HG02759 (cell line): ENCODE measurements at regions not wholly inside any gene's neighbourhood (a gene's known extent, or its start where the extent isn't known, plus 50 kb on each side); places are given as distances from the start of the nearest gene placed in this dataset.

Experiments
- ATAC-seq: cut with Tn5 transposase; IDR thresholded peaks from one replicate; pipeline ENCODE4 v1.9.1; 2021; ENCODE audit warnings: mild to moderate bottlenecking, moderate library complexity; ENCODE audit not compliant: unreplicated experiment

DNA sequence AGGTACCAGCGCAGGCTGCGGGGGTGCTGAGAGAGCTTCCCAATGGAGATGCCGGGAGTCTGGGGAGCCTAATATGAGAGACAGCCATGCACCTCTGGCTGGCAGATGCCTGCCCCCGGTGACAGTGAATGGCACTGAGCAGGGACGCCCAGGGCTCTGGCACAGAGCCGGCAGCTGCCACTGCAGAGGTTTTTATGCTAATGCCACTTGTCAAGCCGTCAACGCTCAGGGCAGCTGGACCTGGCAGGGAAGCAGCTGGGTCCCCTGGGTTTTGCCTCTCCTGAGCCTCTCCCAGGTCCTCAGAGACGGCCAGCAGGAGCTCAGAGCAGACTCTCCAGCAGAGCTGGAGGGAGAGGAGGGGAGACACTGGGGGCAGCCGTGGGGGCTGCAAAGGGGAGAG lies 573.6 kb downstream of the BUD13 start:
- ATAC-seq = no peak

DNA sequence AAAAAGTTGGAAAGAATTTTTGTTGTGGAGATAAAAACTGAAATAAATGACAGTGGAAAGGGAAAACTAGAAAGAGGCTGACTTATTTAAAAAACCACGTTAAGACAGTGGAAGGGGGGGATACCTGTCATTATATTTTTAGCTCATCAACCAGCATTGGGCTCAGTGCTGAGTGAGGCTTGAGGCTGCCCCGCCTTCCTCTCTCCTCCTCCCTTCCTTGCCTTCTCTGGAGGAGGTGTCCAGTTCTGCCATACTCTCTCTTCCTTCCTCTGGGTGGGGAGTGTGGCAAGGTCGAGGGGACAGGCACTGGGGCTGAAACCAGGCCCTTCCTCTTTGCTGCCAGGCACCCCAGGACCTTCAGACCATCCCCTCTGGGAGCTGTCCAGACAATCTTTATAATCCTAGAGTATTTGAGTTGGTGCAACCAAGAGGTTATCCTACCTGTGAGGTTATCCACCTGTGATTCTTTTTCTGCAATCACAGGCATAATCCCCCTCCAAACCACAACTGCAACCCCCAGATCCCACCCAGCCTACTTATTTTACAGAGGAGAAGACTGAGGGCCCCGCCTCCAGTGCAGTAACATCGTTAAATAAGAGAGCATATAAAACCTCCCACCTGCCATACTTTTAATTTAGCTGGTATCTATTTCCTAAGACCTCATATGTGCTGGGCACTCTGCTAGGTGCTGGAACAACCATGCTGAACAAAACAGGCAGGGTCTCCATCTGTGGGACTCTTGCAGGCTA lies 578.5 kb downstream of the BUD13 start:
- ATAC-seq = no peak

GRCh38 chr11:116193321-116194131 lies 579.3 kb downstream of the BUD13 start:
- no peak for ATAC-seq

DNA sequence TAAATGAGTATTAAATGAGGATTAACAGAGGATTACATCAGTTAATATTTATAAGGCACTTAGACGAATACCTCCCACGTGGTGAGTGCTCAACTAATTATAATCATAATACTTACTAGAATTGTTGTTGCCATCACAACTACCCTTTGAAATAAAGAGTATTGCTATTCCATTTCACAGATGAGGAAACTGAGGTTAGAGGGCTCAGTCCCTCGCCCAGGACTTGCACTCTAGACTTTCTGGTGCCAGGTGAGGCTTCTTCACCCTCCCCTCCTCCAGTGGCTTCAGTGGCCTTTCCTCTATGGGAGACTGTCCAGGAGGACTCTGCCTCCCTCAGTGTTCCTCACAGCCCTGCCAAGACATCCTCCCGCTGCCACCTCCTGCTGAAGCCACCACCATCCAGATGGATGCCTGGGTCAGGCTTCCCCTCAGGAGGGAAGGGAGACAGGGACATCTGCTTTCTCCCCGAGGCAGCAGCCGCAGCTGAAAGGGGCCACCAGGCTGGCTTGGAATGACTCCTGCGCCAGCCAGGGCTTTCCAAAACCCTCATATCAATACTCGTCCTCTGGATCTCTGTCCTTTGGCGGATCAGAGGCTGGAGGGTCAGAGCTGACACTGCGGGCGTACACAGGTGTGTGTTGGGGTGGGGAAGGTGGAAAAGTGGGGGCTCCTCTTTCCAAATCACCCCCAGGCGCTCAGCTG lies 580.1 kb downstream of the BUD13 start:
- no peak for ATAC-seq

- ATAC-seq = no peak
These were observed 581.9 kb downstream of the BUD13 start for GRCh38 chr11:116190861-116191260.

- no peak for ATAC-seq
These were observed 583.2 kb downstream of the BUD13 start for GRCh38 chr11:116189408-116190170.

DNA sequence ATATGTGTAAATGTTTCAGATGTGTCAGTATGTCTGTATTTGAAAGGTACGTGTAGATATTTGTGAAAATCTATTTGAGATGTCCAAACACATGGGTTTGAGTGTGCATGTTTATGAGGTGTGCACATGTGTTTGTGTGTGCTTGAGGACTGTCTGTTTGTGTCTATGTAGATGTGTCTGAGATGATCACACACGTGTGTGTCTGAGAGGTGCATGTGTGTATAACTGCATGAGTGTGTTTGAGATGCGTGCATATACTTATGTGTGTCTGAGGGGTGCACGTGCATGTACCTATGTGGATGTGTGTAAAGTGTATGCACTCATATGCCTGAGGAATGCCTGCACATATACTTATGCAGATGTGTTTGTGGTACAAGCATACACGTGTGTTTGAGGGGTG lies 584.4 kb downstream of the BUD13 start:
- no peak for ATAC-seq

- no peak for ATAC-seq
These were observed 585.8 kb downstream of the BUD13 start for GRCh38 chr11:116187026-116187425.

DNA sequence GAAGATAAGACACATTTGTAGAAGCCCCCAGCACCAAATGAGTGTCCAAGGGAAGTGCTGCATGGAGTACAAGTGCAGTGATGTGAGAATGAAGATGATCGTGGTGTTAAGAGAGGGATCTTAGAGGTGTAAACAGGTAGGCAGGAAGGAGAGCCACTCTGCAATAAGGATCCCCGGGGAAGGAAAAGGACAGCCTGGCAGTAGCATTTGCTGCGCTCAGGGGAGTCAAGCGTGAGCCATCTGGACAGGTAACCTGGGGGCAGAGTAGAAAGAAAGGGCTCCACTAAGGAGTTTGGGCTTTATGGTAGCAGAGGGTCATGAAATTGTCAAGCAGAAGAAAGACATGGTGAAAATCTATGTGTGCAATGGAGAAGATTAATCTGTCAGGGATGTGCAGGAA lies 587.2 kb downstream of the BUD13 start:
- no peak for ATAC-seq

- no peak for ATAC-seq
These were observed 588.0 kb downstream of the BUD13 start for GRCh38 chr11:116184763-116185162.

GRCh38 chr11:116182356-116182966 lies 590.3 kb downstream of the BUD13 start:
- no peak for ATAC-seq

GRCh38 chr11:116180806-116181600 lies 591.8 kb downstream of the BUD13 start:
- ATAC-seq = no peak

DNA sequence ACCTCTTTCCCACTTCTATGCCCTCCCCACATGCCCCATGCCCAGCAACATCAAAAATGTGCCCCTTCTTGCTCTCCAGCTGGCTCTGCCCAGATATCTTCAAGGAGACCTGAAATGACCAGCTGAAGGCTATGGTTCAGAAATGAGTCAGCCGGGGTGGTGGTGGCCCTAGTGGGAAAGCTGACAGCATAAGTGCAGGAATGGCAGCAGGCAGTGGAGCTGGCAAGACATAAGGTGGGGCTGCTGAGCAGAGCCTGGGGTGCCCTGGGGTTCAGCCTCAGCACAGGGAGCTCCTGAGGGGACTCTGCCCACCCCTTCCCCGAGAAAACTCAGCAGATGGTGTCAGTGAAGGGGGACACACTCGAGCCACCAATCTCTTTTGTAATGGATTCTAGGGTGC lies 593.4 kb downstream of the BUD13 start:
- ATAC-seq = no peak

DNA sequence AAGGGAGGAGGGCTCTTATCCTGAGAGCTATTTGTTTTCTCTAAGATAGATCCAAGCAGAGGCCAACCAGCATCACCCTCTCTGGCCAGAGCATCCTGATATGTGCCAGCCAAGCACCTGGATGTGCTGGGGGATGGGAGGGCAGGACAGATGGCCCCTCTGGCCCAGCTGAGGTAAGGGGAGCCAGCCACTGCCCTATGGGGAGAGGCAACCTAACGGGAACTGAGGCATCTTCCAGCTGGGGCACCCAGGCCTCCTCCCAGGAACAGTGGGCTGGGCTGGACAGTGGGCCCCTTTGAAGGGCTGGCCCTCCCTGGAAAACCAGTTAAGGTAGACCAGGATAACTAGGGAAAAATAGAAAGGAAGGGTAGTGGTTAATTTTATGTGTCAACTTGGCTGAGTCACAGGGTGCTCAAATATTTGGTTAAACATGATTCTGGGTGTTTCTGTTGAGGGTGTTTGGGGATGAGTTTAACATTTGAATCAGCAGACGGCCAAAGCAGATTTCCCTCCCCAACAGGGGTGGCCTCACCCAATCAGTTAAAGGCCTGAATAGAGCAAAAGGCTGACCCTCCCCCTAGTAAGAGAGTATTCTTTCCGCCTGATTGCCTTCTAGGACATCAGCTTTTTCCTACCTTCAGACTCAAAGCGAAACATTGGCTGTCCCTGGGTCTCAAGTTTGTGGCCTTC lies 595.1 kb downstream of the BUD13 start:
- no peak for ATAC-seq

GRCh38 chr11:116176484-116177005 lies 596.2 kb downstream of the BUD13 start:
- no peak for ATAC-seq

GRCh38 chr11:116175707-116176106 lies 597.1 kb downstream of the BUD13 start:
- no peak for ATAC-seq

GRCh38 chr11:116173941-116174911 lies 598.6 kb downstream of the BUD13 start:
- ATAC-seq = no peak

- no peak for ATAC-seq
These were observed 599.3 kb downstream of the BUD13 start for GRCh38 chr11:116173506-116173905.
